Stimulated activated naive B cell treated with anti-CD40 and anti-IgM and Interleukin-4, amounts not matched to agents 10 μg/mL and 1 μg/mL and 100 μg/mL, for 72 hours (primary cell): ENCODE measurements at regions not wholly inside any gene's neighbourhood (a gene's known extent, or its start where the extent isn't known, plus 50 kb on each side); places are given as distances from the start of the nearest gene placed in this dataset.
A peak's percentile ranks its signal among the peaks of the same experiment; 100 is the strongest.

Source experiments
- ATAC-seq, 2 donors: fragments of 150-1000 bp; cut with Tn5 transposase; replicated peaks; 2 replicates each; pipeline ENCODE4 v1.10.0; 2021; ENCODE audit warnings: moderate library complexity in 1 of 2
- DNase-seq: peaks from one replicate; pipeline ENCODE4 v3.0.0; 2021
- H3K27ac Mint-ChIP-seq: one replicate; pipeline ENCODE4 v1.8.0; 2022; ENCODE audit warnings: mild to moderate bottlenecking, mixed read lengths
- H3K27me3 Mint-ChIP-seq, 2 donors: one replicate each; pipeline ENCODE4 v1.8.0; 2022; ENCODE audit warnings: mixed read lengths in 2 of 2
- H3K36me3 Mint-ChIP-seq, 2 donors: one replicate each; pipeline ENCODE4 v1.8.0; 2022; ENCODE audit warnings: mixed read lengths in 2 of 2, mild to moderate bottlenecking in 1 of 2
- H3K4me1 Mint-ChIP-seq, 2 donors: one replicate each; pipeline ENCODE4 v1.8.0; 2022; ENCODE audit warnings: mixed read lengths in 2 of 2, mild to moderate bottlenecking in 1 of 2
- H3K4me3 Mint-ChIP-seq, 2 donors: one replicate each; pipeline ENCODE4 v1.8.0; 2022; ENCODE audit warnings: mild to moderate bottlenecking in 2 of 2, mixed read lengths in 2 of 2, moderate library complexity in 1 of 2
- H3K9me3 Mint-ChIP-seq, 2 donors: one replicate each; pipeline ENCODE4 v1.8.0; 2022; ENCODE audit warnings: mixed read lengths in 2 of 2, mild to moderate bottlenecking in 1 of 2

DNA sequence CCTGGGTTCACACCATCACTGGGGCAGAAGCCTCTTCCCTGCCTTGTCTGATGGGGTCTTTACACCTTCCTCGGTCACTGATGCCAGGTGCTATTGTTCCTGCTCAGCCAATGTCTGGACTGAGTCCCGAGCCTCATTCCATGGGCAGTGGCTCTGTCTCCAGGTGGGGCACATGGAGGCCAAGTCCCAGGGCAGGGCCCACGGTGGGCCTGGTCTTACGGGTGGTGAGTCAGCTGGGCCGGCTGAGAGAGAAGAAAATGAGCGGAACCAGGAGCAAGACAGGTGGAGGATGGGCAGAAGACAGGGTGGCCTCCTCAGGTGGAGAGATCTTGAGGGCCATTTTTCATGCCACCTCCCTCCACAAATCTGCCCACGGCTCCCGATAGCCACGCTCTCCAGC is 131.7 kb upstream of the FAM20C start:
- Mint-ChIP-seq H3K4me3 (no peak overlapping the region), H3K27me3 (peaks cover 17 to 32% of the 10 kb centered on the region in 2 donors), H3K9me3 (no peaks in the 10 kb centered on the region), H3K4me1 (peaks cover 9 to 11% of the 10 kb centered on the region in 2 donors), H3K27ac (no peak overlapping the region), H3K36me3 (no peaks in the 10 kb centered on the region)
- DNase-seq (no peak), ATAC-seq (no peak)

DNA sequence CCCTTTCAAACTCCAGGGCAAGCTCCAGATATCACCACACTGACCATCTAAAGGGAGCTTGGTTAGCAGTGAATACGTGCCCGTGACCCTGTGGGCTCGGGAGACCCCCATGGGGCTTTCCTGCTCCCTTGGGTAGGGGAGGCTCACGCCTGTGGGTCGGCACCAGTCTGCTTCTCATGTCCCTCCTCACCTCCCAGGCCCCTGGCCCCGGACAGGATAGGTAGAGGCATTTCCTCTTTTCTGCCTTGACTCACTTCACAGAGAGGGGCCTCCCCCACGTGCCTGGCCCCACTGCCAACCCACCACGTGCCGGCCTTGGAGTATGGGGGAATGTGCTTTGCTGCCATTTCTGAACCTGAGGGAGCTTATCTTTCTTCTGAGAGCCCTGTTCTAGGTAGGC is 131.3 kb upstream of the FAM20C start:
- H3K27ac Mint-ChIP-seq: no peak overlapping the region
- H3K4me1 Mint-ChIP-seq: peaks cover 9 to 11% of the 10 kb centered on the region in 2 donors
- H3K27me3 Mint-ChIP-seq: peaks cover 13 to 32% of the 10 kb centered on the region in 2 donors
- H3K9me3 Mint-ChIP-seq: no peaks in the 10 kb centered on the region
- H3K4me3 Mint-ChIP-seq: no peak overlapping the region
- DNase-seq (no peak), ATAC-seq (peak; percentile 44 to 63)
- H3K36me3 Mint-ChIP-seq: no peaks in the 10 kb centered on the region

GRCh38 chr7:61576-62360 is 130.6 kb upstream of the FAM20C start:
- Mint-ChIP-seq H3K27ac (no peak overlapping the region), H3K36me3 (no peaks in the 10 kb centered on the region), H3K27me3 (peaks cover 17 to 32% of the 10 kb centered on the region in 2 donors), H3K4me3 (no peak overlapping the region), H3K9me3 (no peaks in the 10 kb centered on the region), H3K4me1 (peaks cover 9 to 11% of the 10 kb centered on the region in 2 donors)
- ATAC-seq (no peak), DNase-seq (no peak)

- H3K27me3 Mint-ChIP-seq: peaks cover 20 to 32% of the 10 kb centered on the region in 2 donors
Observed at GRCh38 chr7:62361-63116, 129.8 kb upstream of the FAM20C start.

DNA sequence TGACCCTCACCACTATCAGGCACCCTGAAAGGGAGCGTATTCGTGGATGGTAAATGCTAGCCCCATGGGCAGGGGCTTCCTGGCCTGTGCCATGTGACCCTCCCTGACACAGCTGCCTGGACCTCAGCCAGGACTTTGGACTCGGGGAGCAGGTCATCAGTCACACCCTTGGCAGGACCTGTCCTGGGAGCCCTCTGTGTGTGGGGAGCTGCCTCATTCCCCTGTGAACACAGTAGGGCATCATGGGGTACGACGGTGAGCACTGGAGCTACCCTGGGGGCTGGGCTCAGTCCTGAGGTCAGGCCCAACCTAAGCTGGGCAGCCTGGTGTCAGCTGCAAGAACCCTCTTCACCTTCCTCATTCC is 129.3 kb upstream of the FAM20C start:
- no peak overlapping the region for H3K4me3 Mint-ChIP-seq

More at GRCh38 chr7:62361-63116, 129.8 kb upstream of the FAM20C start:
- no peak for ATAC-seq
- Mint-ChIP-seq H3K4me3 (no peak overlapping the region), H3K36me3 (no peaks in the 10 kb centered on the region), H3K9me3 (no peaks in the 10 kb centered on the region), H3K4me1 (peaks cover 9 to 11% of the 10 kb centered on the region in 2 donors), H3K27ac (no peak overlapping the region)
- DNase-seq: no peak

GRCh38 chr7:63521-64021 is 128.8 kb upstream of the FAM20C start:
- no peaks in the 10 kb centered on the region for H3K36me3 Mint-ChIP-seq
- ATAC-seq (peak; percentile 37 to 48), DNase-seq (no peak)
- peaks cover 9 to 11% of the 10 kb centered on the region in 2 donors for H3K4me1 Mint-ChIP-seq
- no peaks in the 10 kb centered on the region for H3K9me3 Mint-ChIP-seq
- H3K4me3 Mint-ChIP-seq: no peak overlapping the region
- peaks cover 17 to 32% of the 10 kb centered on the region in 2 donors for H3K27me3 Mint-ChIP-seq
- no peak overlapping the region for H3K27ac Mint-ChIP-seq

More for the DNA sequence above, 129.3 kb upstream of the FAM20C start:
- DNase-seq (no peak), ATAC-seq (peak in 1 of 2 donors; percentile 8)
- peaks cover 18 to 32% of the 10 kb centered on the region in 2 donors for H3K27me3 Mint-ChIP-seq
- H3K36me3 Mint-ChIP-seq: no peaks in the 10 kb centered on the region
- H3K9me3 Mint-ChIP-seq: no peaks in the 10 kb centered on the region
- no peak overlapping the region for H3K27ac Mint-ChIP-seq
- H3K4me1 Mint-ChIP-seq: peaks cover 9 to 11% of the 10 kb centered on the region in 2 donors

DNA sequence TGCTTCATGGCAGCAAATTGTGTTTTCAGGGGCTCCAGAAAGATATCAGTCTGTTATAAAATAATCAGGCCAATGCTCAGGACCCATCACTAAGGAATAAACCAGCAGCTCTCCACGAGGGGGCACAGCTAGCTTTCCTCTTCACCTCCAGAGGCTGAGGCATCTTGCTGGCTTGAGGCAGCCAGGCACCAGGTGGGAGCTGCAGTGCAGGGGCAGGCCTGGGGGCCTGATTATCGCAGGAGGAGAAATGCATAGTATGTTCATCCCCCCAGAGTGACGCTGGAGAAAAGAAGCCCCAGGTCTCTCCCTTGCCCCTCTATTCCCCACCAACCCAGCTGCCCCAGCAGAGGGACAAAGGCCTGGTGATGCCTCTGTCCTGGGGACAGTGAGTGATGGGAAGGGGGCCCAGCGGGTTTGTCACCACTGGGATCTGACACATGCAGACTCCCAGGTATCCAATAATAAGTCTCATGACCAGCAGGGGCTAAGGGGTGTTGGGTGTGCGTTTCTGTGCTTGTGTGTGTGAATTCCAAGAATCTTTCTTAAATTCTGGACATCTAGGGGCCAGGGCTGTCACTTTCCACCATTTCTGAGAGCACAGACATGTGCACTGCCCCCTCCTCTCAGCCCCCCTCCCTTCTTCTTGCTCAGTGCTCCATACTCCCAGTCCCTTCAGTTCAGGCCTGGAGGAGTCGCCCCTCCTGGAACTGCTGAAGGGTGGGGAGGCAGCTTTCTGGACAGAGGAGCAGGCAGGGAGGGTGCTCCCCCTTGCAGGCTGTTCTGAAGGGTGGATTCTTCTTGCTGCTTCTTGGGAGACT is 128.1 kb upstream of the FAM20C start:
- peak; percentile 61 to 63 for ATAC-seq
- Mint-ChIP-seq H3K4me3 (no peak overlapping the region), H3K4me1 (peaks cover 9 to 11% of the 10 kb centered on the region in 2 donors), H3K27me3 (peaks cover 13 to 32% of the 10 kb centered on the region in 2 donors), H3K27ac (no peak overlapping the region), H3K9me3 (no peaks in the 10 kb centered on the region), H3K36me3 (no peaks in the 10 kb centered on the region)
- no peak for DNase-seq

DNA sequence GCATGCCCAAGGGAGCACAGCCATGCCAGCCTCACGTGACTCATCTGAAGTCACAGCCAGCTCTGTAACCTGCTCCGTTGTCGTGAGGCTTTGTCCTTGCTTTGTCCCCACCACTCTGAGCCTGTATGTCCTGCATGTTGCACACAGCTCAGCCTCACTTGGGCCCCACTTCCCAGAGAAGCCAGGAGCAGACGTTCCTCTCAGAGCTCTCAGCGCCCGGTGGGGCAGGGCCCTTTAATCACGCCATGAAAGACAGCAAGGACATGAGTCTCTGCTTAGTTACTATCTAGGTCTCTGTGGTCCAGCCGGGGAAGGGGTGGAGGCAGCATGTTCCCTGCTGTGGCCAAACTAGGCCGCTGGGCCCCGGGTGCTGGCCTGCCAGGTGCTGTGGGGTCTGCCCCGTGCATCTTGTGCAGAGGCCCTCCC is 127.4 kb upstream of the FAM20C start:
- no peaks in the 10 kb centered on the region for H3K9me3 Mint-ChIP-seq
- no peak overlapping the region for H3K4me3 Mint-ChIP-seq
- H3K4me1 Mint-ChIP-seq: peaks cover 9 to 11% of the 10 kb centered on the region in 2 donors
- DNase-seq (no peak), ATAC-seq (no peak)
- H3K27ac Mint-ChIP-seq: no peak overlapping the region
- no peaks in the 10 kb centered on the region for H3K36me3 Mint-ChIP-seq
- H3K27me3 Mint-ChIP-seq: peaks cover 13 to 32% of the 10 kb centered on the region in 2 donors

DNA sequence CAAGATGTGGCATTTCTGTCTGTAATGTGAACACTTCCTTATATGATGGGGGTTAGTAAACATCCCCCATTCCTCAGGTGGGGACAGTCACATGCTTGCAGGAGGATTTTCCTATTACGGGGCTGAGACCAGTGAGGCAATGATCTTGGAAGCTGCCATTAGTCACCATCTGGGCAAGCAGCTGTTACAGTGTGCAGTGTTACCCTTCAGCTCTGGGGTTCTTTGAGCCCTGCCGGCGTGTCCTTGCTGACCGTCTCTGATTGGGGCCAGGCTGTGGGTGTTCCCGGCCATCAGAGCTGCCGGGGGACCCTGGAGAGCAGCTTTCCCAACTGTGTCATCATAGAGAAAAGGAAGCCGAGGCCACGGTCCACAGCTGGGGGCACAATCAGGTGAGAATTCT is 126.8 kb upstream of the FAM20C start:
- ATAC-seq (no peak), DNase-seq (no peak)
- Mint-ChIP-seq H3K27me3 (peaks cover 13 to 31% of the 10 kb centered on the region in 2 donors), H3K27ac (no peak overlapping the region), H3K4me3 (no peak overlapping the region), H3K4me1 (peaks cover 9 to 11% of the 10 kb centered on the region in 2 donors), H3K36me3 (no peaks in the 10 kb centered on the region), H3K9me3 (no peaks in the 10 kb centered on the region)

DNA sequence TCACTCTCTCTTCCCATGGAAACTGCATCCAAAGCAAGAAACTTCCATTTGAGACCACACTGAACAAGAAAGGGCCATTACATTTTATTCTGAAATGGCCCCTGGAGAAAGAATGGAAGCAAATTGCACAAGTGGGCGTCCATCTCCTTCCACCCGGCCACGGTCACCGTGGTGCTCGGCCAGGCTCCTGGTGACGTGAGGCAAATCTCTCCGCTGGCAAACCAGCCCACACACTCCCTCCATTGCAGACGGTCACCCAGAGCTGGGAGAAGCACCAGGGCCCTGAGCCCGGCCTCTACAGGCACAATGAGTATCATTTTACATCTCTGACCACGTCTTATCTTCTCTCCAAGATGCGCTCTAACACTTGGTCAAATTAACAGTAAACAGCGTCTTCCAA is 126.1 kb upstream of the FAM20C start:
- DNase-seq (no peak), ATAC-seq (no peak)
- Mint-ChIP-seq H3K4me3 (no peak overlapping the region), H3K36me3 (no peaks in the 10 kb centered on the region), H3K27me3 (peaks cover 13 to 23% of the 10 kb centered on the region in 2 donors), H3K27ac (no peak overlapping the region), H3K9me3 (no peaks in the 10 kb centered on the region), H3K4me1 (peaks cover 9 to 11% of the 10 kb centered on the region in 2 donors)

DNA sequence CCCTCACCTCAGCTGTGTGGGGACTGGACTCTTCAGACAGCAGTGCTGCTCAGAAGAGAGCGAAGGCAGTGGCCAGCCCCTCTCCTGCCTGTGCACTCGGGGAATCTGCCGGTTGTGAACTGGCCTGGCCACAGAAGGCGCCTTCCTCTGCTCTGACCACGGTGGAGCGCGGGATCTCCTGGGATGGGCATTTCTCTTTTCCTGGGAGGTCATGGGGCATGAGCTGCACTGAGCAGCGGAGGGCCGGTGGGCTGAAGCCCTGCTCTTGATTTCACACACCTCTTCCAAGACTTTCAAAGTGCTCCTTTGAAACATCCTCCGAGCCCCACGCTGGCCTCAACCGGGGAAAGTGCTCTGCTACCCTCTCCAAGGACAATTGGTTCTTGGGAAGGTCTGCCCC is 125.6 kb upstream of the FAM20C start:
- Mint-ChIP-seq H3K36me3 (no peaks in the 10 kb centered on the region), H3K27ac (no peak overlapping the region), H3K4me1 (peaks cover 9 to 11% of the 10 kb centered on the region in 2 donors), H3K9me3 (no peaks in the 10 kb centered on the region), H3K27me3 (peaks cover 13 to 20% of the 10 kb centered on the region in 2 donors), H3K4me3 (no peak overlapping the region)
- ATAC-seq (no peak), DNase-seq (no peak)

- no peaks in the 10 kb centered on the region for H3K36me3 Mint-ChIP-seq
- no peaks in the 10 kb centered on the region for H3K9me3 Mint-ChIP-seq
- peaks cover 8 to 12% of the 10 kb centered on the region in 2 donors for H3K27me3 Mint-ChIP-seq
- DNase-seq: no peak
- ATAC-seq: no peak
- no peak overlapping the region for H3K4me3 Mint-ChIP-seq
- H3K27ac Mint-ChIP-seq: no peak overlapping the region
- peaks cover 9 to 11% of the 10 kb centered on the region in 2 donors for H3K4me1 Mint-ChIP-seq
Observed at GRCh38 chr7:67661-68395, 124.5 kb upstream of the FAM20C start.

- ATAC-seq: no peak
- Mint-ChIP-seq H3K27ac (no peak overlapping the region), H3K4me3 (no peak overlapping the region), H3K27me3 (peaks cover 8 to 12% of the 10 kb centered on the region in 2 donors), H3K36me3 (no peaks in the 10 kb centered on the region), H3K9me3 (no peaks in the 10 kb centered on the region), H3K4me1 (peaks cover 3 to 4% of the 10 kb centered on the region in 2 donors)
- no peak for DNase-seq
Observed at GRCh38 chr7:68629-69028, 123.7 kb upstream of the FAM20C start.
